IPS-18c (cell line): ENCODE measurements at regions not wholly inside any gene's neighbourhood (a gene's known extent, or its start where the extent isn't known, plus 50 kb on each side); places are given as distances from the start of the nearest gene placed in this dataset.
A peak's percentile ranks its signal among the peaks of the same experiment; 100 is the strongest.

ENCODE experiments used
- H3K4me3 ChIP-seq: 2 replicates; pipeline ENCODE4 v1.7.0; 2013; ENCODE audit warnings: low read depth, mild to moderate bottlenecking, low read length, moderate library complexity; ENCODE audit not compliant: insufficient read depth
- H3K9me3 ChIP-seq: one replicate; pipeline ENCODE4 v1.6.1; 2013; ENCODE audit warnings: mild to moderate bottlenecking, low read length, moderate library complexity; ENCODE audit not compliant: control insufficient read depth, insufficient read depth

DNA sequence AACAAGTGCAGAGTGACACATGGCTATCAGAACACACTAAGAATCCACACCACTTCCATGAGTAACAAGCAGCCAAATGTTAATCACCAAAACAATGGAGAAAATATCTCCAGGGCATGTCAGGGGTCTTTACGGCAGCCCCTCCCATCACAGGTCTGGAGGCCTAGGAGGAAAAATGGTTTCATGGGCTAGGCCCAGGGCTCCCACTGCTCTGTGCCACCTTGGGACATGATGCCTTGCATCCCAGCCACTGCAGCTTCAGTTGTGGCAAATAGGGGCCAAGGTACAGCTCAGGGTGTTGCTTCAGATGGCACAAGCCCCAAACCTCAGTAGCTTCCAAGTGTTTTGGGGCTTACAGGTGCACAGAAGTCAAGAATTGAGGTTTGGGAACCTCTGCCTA lies 66.6 kb downstream of the NEURL3 start:
- H3K4me3 ChIP-seq, result peak overlapping the region; percentile 15; the same call in 1 of the 2 replicates
- H3K9me3 ChIP-seq, result peaks cover 5% of the 10 kb centered on the region

DNA sequence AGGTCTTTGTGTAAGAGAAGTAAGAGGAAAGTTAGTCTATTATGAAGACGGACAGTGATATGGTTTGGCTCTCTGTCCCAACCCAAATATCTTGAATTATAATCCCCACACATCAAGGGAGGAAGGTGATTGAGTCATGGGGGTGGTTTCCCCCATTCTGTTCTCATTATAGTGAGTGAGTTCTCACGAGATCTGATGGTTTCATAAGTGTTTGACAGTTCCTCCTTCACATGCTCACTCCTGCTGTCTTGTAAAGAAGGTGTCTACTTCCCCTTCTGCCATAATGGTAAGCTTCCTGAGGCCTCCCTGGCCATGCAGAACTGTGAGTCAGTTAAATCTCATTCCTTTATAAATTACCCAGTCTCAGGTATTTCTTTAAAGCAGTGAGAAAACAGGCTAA lies 67.6 kb downstream of the NEURL3 start:
- H3K4me3 ChIP-seq, result no peak overlapping the region
- H3K9me3 ChIP-seq, result peaks cover 5% of the 10 kb centered on the region

DNA sequence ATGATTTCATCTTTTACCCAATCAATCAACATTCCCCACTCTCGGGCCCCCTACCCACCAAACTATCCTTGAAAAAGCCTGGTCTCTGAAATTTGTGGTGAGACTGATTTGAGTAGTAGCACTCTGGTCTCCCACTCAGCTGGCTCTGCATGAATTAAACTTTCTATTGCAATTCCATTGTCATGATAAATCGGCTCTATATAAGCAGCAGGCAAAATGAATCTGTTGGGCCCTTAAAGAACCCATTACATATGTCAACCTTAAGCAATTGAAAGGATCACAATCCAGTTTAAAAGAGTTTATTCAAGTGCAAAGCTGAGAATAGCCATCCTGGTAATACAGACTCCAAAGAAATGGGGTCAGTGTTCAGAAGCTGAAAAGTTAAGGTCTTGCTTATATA lies 68.2 kb downstream of the NEURL3 start:
- Histone ChIP-seq H3K9me3 (peaks cover 5% of the 10 kb centered on the region), H3K4me3 (no peak overlapping the region)

DNA sequence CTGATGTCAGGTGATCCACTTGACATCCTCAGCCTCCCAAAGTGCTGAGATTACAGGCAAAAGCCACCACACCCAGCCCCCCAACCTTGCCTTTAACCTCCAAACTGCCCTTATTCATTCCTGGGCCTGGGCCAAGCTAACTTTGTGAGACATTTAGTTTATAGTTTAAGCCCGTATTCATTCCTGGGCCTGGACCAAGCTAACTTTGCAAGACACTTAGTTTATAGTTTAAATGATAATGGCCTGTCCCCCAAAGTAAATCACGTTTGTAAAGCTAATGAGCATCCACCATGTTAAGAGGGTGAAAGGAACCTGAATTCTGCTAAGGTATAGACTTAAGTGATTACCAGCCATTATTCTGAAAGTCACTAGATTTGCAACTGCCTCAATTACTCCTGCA lies 68.7 kb downstream of the NEURL3 start:
- H3K9me3 ChIP-seq, result peaks cover 5% of the 10 kb centered on the region
- H3K4me3 ChIP-seq, result no peak overlapping the region

DNA sequence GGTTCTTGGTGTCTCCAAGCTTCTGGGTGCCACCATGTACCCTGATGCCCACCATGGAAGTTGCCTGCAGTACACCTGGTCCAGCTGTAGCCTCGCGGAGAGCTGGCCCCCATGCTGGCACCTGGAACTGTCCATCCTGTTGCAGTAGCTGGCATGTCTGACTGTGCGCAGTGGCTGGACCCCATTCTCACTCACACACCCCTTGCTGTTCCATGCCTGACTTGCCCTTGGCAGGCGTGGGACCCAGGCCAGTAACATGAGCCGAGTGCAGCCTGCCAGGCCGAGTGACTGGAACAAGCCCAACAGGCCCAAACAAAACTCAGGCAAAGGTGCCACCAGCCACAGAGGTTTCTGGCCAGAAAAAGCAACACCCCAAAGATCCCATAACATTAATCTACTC lies 73.8 kb downstream of the NEURL3 start:
- H3K9me3 ChIP-seq, result peaks cover 5% of the 10 kb centered on the region
- no peak overlapping the region for H3K4me3 ChIP-seq

DNA sequence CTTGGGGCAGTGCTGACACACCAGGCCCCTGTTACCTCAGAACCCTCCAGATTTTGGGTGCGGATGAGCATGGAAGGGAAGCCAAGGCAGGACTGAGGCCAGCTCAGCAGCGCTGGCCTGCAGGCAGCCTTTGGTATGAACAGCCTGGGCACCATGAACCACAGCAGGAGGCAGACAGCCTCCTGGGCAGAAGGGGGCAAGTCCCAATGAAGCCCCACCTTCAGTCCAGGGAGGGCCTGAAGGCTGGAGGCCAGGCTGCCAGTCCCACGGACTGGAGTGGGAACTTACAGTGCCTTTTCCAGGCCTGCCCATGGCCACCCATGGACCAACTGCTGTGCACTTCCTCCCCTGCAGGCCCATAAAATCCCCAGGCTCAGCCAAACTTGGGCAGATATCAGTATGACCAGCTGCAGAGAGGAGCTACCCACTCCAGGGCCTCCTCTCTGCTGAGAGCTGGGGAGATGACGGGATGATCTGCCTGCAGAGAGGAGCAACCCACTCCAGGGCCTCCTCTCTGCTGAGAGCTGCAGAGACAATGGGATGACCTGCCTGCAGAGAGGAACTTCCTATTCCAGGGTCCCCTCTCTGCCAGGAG lies 74.7 kb downstream of the NEURL3 start:
- Histone ChIP-seq H3K9me3 (peaks cover 5% of the 10 kb centered on the region), H3K4me3 (no peak overlapping the region)

DNA sequence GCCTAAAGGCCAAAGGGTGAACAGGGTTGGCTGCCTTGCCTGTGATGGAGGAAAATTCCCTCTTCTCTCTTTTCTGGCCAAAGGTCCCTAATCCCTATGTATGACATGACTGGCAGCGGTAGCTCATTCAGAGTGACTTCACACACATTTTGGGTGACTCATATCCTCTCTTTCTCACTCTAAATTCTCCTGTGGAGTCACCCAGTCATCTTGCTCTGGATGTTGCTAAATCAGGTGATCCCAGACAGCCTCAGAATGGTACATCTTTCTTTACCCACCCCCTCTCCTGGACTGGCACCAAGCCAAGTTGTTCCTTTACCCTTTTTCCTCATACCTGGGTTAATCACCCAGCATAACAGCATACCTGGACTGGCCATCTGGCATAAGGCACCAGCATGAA lies 77.2 kb downstream of the NEURL3 start:
- Histone ChIP-seq H3K4me3 (no peak overlapping the region), H3K9me3 (peaks cover 5% of the 10 kb centered on the region)

DNA sequence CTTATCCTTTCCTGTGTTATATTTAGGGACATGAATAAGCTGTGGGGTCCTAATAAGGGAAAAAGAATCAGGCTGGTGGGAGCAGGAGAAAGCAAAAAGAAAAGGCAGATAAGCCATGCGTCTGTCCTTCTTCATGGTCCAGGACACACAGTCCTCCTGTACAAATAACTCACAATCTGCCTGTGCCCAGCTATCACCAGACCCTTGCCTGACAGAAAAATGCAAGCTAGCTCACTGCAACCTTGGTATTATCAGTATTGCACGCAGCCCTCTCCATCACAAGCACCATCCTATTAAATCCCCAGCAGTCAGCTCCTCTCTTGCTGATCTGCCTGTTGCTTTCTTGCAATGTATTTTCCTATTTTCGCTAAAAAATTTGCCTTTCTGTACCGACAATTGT lies 78.0 kb downstream of the NEURL3 start:
- H3K9me3 ChIP-seq, result peaks cover 5% of the 10 kb centered on the region
- H3K4me3 ChIP-seq, result no peak overlapping the region

DNA sequence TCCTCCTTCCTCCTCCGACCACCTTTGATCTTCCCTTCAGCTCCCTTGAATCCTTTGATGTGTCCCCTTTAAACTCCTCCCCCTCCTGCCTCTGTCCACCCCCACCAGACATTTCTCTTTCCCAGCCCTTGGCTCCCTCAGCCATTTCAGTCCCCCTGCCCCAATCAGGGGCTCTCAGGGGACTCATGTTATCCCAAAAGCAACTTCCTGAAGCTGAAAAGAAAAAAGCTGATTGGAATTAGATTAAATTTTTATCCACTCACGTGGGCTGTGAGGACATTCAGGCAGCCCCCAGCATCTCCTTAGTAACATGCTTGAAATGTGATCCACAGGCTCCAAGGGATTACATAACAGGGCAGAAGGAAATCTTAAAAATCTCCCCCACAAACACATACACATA lies 81.3 kb downstream of the NEURL3 start:
- H3K4me3 ChIP-seq, result no peak overlapping the region
- H3K9me3 ChIP-seq, result no peaks in the 10 kb centered on the region
